GM21619 (cell line): ENCODE measurements at regions not wholly inside any gene's neighbourhood (a gene's known extent, or its start where the extent isn't known, plus 50 kb on each side); places are given as distances from the start of the nearest gene placed in this dataset.
"Not testable (repeated sequence)": the region's sequence is repeated elsewhere in the genome, so short reads cannot be mapped to it uniquely, and the experiment has no call there.

Source experiments
- ATAC-seq: cut with Tn5 transposase; IDR thresholded peaks from one replicate; pipeline ENCODE4 v1.9.1; 2021; ENCODE audit not compliant: unreplicated experiment

GRCh38 chr4:74543983-74544382 is 99.0 kb downstream of the AREG start:
- no peak for ATAC-seq

GRCh38 chr4:74544655-74545361 is 99.9 kb downstream of the AREG start:
- no peak for ATAC-seq

- ATAC-seq, result no peak
Measured at GRCh38 chr4:74545448-74545847, 100.5 kb downstream of the AREG start.

GRCh38 chr4:74546057-74546456 is 101.1 kb downstream of the AREG start:
- ATAC-seq, result no peak

GRCh38 chr4:74547042-74547441 is 102.1 kb downstream of the AREG start:
- no peak for ATAC-seq

- no peak for ATAC-seq
Measured at GRCh38 chr4:74548561-74548960, 103.6 kb downstream of the AREG start.

- ATAC-seq, result no peak
Measured at GRCh38 chr4:74549936-74550335, 105.0 kb downstream of the AREG start.

- no peak for ATAC-seq
Measured at GRCh38 chr4:74555231-74555630, 110.3 kb downstream of the AREG start.

- ATAC-seq, result no peak
Measured at GRCh38 chr4:74555843-74556242, 110.9 kb downstream of the AREG start.

GRCh38 chr4:74559853-74560252 is 114.9 kb downstream of the AREG start:
- no peak for ATAC-seq

- ATAC-seq, result no peak
Measured at GRCh38 chr4:74567981-74568380, 123.0 kb downstream of the AREG start.

GRCh38 chr4:74570095-74570494 is 125.2 kb downstream of the AREG start:
- no peak for ATAC-seq

- ATAC-seq, result no peak
Measured at GRCh38 chr4:74578329-74578728, 133.4 kb downstream of the AREG start.

- not testable (repeated sequence) for ATAC-seq
Measured at GRCh38 chr4:74578865-74579264, 133.9 kb downstream of the AREG start.

GRCh38 chr4:74583089-74583700 is 138.3 kb downstream of the AREG start:
- ATAC-seq, result no peak

GRCh38 chr4:74583757-74584156 is 138.8 kb downstream of the AREG start:
- no peak for ATAC-seq

- no peak for ATAC-seq
Measured at GRCh38 chr4:74588350-74588749, 143.4 kb downstream of the AREG start.

- no peak for ATAC-seq
Measured at GRCh38 chr4:74590476-74590875, 145.5 kb downstream of the AREG start.

GRCh38 chr4:74598611-74599325 is 153.8 kb downstream of the AREG start:
- no peak for ATAC-seq

GRCh38 chr4:74603186-74603585 is 158.2 kb downstream of the AREG start:
- ATAC-seq, result no peak

GRCh38 chr4:74608151-74608949 is 163.4 kb downstream of the AREG start:
- no peak for ATAC-seq
